Thyroid gland (tissue), 4 donors: ENCODE measurements at regions not wholly inside any gene's neighbourhood (a gene's known extent, or its start where the extent isn't known, plus 50 kb on each side); places are given as distances from the start of the nearest gene placed in this dataset.

Experiments used
- DNase-seq, 2 donors: peaks; one replicate each; pipeline ENCODE4 v3.0.0-alpha.2; 2019
- H3K27ac ChIP-seq, 3 donors: fragments of 200-600 bp; sonication (generic); 1 replicate in 2 of 3; 2 replicates in 1 of 3; pipeline ENCODE4 v1.5.1; 2016 to 2019; ENCODE audit warnings: mild to moderate bottlenecking in 1 of 3, moderate library complexity in 1 of 3
- H3K27me3 ChIP-seq: fragments of 200-600 bp; sonication (generic); one replicate; pipeline ENCODE4 v1.5.1; 2019
- H3K36me3 ChIP-seq, 2 donors: fragments of 200-600 bp; sonication (generic); one replicate each; pipeline ENCODE4 v1.5.1; 2016 to 2019
- H3K4me1 ChIP-seq, 2 donors: fragments of 200-600 bp; sonication (generic); one replicate each; pipeline ENCODE4 v1.5.1; 2017 to 2019
- H3K4me3 ChIP-seq, 3 donors: fragments of 200-600 bp; sonication (generic); replicated peaks in 1 of 3; 1 replicate in 2 of 3; 2 replicates in 1 of 3; pipeline ENCODE4 v1.5.1; 2016; ENCODE audit warnings: mild to moderate bottlenecking in 1 of 3
- H3K9me3 ChIP-seq: fragments of 200-600 bp; sonication (generic); one replicate; pipeline ENCODE4 v1.5.1; 2017
- POLR2A ChIP-seq, 2 donors: fragments of 450-650 bp; IDR thresholded peaks; one replicate each; pipeline ENCODE4 v1.6.1; 2017; ENCODE audit warnings: antibody characterized with exemption in 2 of 2, mild to moderate bottlenecking in 2 of 2, moderate library complexity in 1 of 2
- WGBS, 2 donors: methylation state at CpG; one replicate each; pipeline ENCODE4 v1.1.5; 2017; 5-methylcytosine and 5-hydroxymethylcytosine counted together
- intact Hi-C: fragments of 100-400 bp; cut with DNase I; formaldehyde crosslinking; loops from one replicate; pipeline ENCODE4 v1.15.1; 2023
- TF ChIP-seq, protein P1 (sequence below), 6 experiments: fragments of 200-600 bp in 3 of 6; fragments of 450-650 bp in 3 of 6; sonication (generic) in 3 of 6; IDR thresholded peaks; one replicate each; pipeline ENCODE4 v1.5.1; 2016 to 2019; ENCODE audit warnings: antibody characterized with exemption in 6 of 6, mild to moderate bottlenecking in 2 of 6, inconsistent platforms in 1 of 6, moderate library complexity in 1 of 6

GRCh38 chr7:124201768-124202349 lies 169.0 kb upstream of the TMEM229A start:
- intact Hi-C loops = no loop called here
- no peak for TF ChIP-seq POLR2A (IDR thresholded peaks at IDR 0.05)
- TF ChIP-seq, protein P1, sequence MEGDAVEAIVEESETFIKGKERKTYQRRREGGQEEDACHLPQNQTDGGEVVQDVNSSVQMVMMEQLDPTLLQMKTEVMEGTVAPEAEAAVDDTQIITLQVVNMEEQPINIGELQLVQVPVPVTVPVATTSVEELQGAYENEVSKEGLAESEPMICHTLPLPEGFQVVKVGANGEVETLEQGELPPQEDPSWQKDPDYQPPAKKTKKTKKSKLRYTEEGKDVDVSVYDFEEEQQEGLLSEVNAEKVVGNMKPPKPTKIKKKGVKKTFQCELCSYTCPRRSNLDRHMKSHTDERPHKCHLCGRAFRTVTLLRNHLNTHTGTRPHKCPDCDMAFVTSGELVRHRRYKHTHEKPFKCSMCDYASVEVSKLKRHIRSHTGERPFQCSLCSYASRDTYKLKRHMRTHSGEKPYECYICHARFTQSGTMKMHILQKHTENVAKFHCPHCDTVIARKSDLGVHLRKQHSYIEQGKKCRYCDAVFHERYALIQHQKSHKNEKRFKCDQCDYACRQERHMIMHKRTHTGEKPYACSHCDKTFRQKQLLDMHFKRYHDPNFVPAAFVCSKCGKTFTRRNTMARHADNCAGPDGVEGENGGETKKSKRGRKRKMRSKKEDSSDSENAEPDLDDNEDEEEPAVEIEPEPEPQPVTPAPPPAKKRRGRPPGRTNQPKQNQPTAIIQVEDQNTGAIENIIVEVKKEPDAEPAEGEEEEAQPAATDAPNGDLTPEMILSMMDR (IDR thresholded peaks at IDR 0.05) = no peak
- WGBS, 2 donors = 70 to 75% methylated on average over 3 of the region's 3 CpGs
- Histone ChIP-seq H3K36me3 (no peaks in the 10 kb centered on the region), H3K4me3 (no peak overlapping the region), H3K4me1 (no peaks in the 10 kb centered on the region), H3K27me3 (no peaks in the 10 kb centered on the region), H3K27ac (no peak overlapping the region), H3K9me3 (no peaks in the 10 kb centered on the region)
- DNase-seq = no peak

DNA sequence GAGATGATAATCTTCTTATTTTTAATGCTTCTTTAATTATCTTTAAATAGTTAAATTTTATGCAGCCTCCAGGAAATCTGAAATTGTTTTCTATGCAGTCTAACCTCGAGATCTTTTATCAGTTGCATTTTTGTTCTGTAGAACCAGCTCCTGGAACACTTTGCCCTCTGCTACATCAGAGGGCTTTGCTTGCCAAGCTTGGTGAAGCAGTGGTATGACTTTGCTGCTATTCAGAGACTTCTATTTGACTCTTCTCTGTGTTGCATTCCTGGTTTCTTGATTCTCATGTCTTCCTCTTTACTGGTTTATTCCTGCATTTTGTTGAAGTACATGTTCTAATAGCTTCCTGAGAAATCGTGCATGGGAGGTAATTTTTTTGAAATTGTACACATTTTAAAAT lies 163.7 kb upstream of the TMEM229A start:
- intact Hi-C loops = no loop called here
- no peaks in the 10 kb centered on the region for H3K27me3 ChIP-seq
- H3K4me3 ChIP-seq = no peak overlapping the region
- H3K27ac ChIP-seq = no peak overlapping the region
- H3K9me3 ChIP-seq = no peaks in the 10 kb centered on the region
- WGBS, 2 donors = 36 to 40% methylated on average over 2 of the region's 2 CpGs
- no peaks in the 10 kb centered on the region for H3K36me3 ChIP-seq
- TF ChIP-seq, protein P1 (IDR thresholded peaks at IDR 0.05) = no peak
- TF ChIP-seq POLR2A (IDR thresholded peaks at IDR 0.05) = no peak
- H3K4me1 ChIP-seq = no peaks in the 10 kb centered on the region
- DNase-seq = no peak

GRCh38 chr7:124192885-124193284 lies 160.0 kb upstream of the TMEM229A start:
- TF ChIP-seq, protein P1 (IDR thresholded peaks at IDR 0.05) = no peak
- no peak for TF ChIP-seq POLR2A (IDR thresholded peaks at IDR 0.05)
- Histone ChIP-seq H3K4me1 (no peaks in the 10 kb centered on the region), H3K27me3 (no peaks in the 10 kb centered on the region), H3K36me3 (no peaks in the 10 kb centered on the region), H3K27ac (no peak overlapping the region), H3K9me3 (no peaks in the 10 kb centered on the region), H3K4me3 (no peak overlapping the region)
- intact Hi-C loops = no loop called here
- no peak for DNase-seq

- intact Hi-C loops = no loop called here
- Histone ChIP-seq H3K36me3 (no peaks in the 10 kb centered on the region), H3K27me3 (no peaks in the 10 kb centered on the region), H3K9me3 (no peaks in the 10 kb centered on the region), H3K4me3 (no peak overlapping the region), H3K27ac (no peak overlapping the region), H3K4me1 (no peaks in the 10 kb centered on the region)
- WGBS, 2 donors = 6 to 41% methylated on average over 1 of the region's 1 CpG
- no peak for TF ChIP-seq POLR2A (IDR thresholded peaks at IDR 0.05)
- TF ChIP-seq, protein P1 (IDR thresholded peaks at IDR 0.05) = no peak
- DNase-seq = no peak
These were observed 158.8 kb upstream of the TMEM229A start for GRCh38 chr7:124191713-124192112.

- H3K27me3 ChIP-seq = no peaks in the 10 kb centered on the region
- no peaks in the 10 kb centered on the region for H3K36me3 ChIP-seq
- no peaks in the 10 kb centered on the region for H3K9me3 ChIP-seq
- no peak overlapping the region for H3K27ac ChIP-seq
- no peak overlapping the region for H3K4me3 ChIP-seq
- TF ChIP-seq, protein P1 (IDR thresholded peaks at IDR 0.05) = no peak
- TF ChIP-seq POLR2A (IDR thresholded peaks at IDR 0.05) = no peak
- no peaks in the 10 kb centered on the region for H3K4me1 ChIP-seq
- 60 to 63% methylated on average over 3 of the region's 3 CpGs for WGBS, 2 donors
- intact Hi-C loops = no loop called here
- no peak for DNase-seq
These were observed 158.2 kb upstream of the TMEM229A start for GRCh38 chr7:124191030-124191429.
